ENCODE measurements at regions not wholly inside any gene's neighbourhood (a gene's known extent, or its start where the extent isn't known, plus 50 kb on each side); places are given as distances from the start of the nearest gene placed in this dataset.

- DNase-seq (ENCODE audit: low read depth, low spot score), result no peak
These were observed 268.4 kb downstream of the PRDM2 start for GRCh38 chr1:13968361-13968760.

- no peak for DNase-seq (ENCODE audit: low read depth, low spot score)
These were observed 270.8 kb downstream of the PRDM2 start for GRCh38 chr1:13970631-13971247.

DNA sequence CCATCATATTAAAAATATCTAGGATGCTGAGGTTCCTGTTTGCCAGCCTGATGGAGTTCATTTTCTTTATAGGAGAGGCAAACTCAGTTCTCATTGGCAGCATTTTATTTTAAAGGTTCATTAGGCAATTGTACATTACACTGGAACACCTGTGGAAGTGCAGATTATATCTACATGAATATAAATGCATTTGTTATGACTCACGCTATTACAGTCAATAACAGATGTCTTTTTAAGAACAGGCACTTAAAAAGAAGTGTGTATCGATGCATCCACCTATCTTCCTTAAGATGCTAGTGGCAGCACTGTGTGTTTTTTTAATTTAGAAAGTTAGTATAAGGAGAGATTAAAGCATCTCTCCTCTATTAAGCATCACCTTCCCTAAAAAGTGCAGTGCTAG lies 276.5 kb downstream of the PRDM2 start:
- DNase-seq (ENCODE audit: low read depth, low spot score), result no peak

DNA sequence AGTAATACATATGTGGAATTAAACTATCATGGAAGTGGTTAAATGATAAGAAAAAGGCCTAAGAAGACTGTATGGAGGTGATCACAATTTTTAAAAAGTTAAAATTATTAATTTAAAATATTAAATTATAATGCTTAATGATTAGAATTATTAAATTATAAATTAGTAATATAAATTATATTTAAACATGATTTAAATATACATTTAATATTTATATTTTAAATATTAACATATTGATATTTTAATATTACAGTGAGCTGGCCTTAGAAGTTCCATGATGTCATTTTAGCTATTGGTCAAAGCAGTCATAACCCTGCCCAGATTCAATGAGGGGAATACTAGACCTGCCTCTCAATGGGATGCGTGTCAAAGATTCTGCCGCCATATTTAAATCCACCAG lies 281.2 kb downstream of the PRDM2 start:
- DNase-seq (ENCODE audit: low read depth, low spot score), result no peak

DNA sequence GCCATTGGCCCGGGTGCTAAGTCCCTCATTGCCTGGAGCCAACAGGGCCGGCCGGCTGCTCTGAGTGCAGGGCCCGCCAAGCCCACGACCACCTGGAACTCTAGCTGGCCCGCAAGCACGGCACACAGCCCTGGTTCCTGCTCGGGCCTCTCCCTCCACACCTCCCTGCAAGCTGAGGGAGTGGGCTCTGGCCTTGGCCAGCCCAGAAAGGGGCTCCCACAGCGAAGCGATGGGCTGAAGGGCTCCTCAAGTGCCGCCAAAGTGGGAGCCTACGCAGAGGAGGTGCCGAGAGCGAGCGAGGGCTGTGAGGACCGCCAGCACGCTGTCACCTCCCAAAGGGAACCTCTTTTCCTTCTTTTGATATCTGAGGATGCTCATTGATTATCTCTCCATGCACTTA lies 283.4 kb downstream of the PRDM2 start:
- no peak for DNase-seq (ENCODE audit: low read depth, low spot score)

DNA sequence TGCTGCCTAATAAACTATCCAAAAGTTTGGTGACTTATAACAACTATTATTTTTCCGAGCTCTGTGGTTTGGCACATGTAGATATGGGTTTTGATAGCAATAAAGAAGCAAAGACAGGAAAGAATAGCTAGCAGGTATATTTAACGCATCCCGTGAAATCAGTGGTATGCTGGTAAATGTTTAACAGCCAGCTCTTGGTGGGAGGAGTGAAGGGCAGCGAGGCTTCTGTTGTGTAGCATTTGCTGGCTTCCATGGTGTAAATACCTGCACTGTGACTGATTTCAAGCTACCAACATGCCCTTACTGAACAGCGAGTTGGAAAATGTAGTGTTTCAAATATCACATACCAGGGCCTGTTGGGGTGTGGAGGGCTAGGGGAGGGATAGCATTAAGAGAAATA lies 291.0 kb downstream of the PRDM2 start:
- no peak for DNase-seq (ENCODE audit: low read depth, low spot score)

DNA sequence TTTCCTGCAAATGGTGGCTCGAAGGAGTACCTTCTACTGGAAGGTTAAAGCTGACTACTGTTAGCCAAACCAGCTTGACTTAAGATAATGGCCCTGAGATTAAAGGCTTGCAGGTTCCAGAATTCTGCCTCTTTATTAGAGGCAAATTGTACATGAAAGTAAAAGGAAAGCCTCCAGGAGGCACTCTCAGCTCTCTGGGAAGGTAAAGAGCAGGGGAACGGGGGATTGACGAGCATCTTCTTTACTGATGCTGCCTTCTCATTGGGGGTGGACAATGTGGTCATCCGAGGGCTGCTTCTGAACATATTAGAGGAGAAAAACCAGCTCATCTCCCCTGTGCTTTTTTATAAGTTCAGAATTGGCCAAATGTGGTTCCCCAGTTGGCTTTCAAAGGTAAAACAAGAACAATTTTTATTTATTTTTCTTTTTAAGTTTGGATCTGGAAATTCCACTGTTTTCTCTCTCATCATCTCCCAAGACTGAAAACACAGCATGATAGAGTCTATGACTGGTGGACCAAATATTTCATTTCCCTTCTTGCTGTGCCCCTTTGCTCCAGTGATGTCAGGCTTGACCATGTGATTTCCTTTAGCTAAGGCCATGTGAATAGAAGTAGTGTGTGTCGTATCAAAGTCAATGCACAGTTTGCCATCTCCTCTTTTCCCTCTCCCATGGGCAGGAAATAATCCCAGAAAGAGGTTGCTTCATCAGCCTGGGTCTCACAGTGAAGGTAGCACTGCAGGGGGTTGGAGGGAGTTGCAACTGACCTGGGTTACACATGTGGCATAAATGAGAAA lies 292.7 kb downstream of the PRDM2 start:
- DNase-seq (ENCODE audit: low read depth, low spot score), result no peak

DNA sequence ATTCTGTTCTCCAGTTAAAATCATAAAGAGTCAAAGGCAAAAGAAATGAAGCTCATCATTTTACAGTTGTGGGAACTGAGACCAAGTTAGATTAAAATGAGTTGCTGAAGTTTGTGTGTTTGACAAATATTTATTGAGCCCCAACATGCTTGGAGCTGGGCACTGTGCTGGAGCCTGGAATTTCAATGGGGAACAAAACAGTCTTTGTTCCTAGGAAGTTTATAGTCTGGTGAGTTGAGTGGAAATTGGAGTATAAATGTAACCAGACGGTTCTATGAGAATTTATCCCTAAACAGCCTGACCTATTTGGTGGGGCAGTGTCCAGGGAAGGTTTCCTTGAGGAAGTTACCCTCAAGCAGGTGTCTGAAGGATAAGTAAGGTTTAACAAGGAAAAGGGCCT lies 294.4 kb downstream of the PRDM2 start:
- no peak for DNase-seq (ENCODE audit: low read depth, low spot score)

GRCh38 chr1:13996334-13996733 lies 296.3 kb downstream of the PRDM2 start:
- DNase-seq (ENCODE audit: low read depth, low spot score), result no peak

DNA sequence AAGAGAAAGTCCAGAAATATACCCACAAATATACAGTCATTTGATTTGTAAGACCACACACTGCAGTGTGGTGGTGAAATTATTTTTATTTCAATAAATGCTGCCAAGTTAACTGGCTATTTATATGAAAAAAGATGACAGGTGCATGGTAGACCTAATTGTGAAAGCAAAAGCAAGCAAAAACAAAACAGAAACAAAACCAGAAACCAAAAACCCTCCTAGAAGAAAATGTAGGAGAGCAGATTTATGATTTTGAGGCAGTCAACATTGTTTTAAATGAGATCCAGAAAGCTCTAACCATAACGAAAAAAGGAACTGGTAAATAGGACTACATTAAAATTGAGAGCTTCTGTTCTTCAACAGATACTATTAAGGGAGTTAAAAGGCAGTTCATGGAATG lies 303.6 kb downstream of the PRDM2 start:
- DNase-seq (ENCODE audit: low read depth, low spot score), result no peak

DNA sequence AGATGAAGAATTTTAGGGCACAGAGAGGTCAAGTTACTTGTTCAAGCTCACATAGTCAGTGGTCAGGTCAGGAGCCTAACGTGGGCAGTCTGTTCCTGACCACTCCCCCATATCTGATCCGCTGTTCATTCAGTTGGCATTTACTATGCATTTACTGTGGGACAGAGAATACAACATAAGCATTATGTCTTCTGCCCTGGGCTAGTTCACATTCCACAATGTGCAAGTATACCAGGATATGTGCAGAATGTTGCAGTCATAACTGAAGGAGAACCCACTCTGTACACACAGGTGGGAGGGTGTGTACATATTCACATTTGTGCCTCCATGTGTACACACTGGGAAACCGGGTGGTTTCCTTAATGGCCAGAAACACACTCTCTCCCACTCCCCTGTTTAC lies 309.6 kb downstream of the PRDM2 start:
- DNase-seq (ENCODE audit: low read depth, low spot score), result no peak

DNA sequence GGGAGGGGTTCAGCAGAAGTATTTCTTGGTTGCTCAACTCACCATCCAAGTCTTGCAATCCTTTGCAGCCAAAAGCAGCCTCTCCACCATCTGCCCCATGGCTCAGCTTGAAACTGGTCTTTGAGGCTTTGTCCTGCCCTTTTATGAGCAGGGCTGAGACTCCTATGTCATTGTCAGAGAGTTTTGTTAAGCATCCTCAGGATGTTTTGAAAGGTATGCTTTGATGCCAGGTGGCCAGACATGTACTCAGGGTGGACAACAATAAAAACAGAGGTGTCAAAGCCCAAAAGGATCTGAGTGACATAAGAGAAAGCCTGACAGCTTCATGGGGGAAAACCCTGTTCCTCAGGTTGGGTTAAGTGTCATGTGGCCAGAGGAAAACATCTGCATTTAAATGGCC lies 310.5 kb downstream of the PRDM2 start:
- no peak for DNase-seq (ENCODE audit: low read depth, low spot score)

DNA sequence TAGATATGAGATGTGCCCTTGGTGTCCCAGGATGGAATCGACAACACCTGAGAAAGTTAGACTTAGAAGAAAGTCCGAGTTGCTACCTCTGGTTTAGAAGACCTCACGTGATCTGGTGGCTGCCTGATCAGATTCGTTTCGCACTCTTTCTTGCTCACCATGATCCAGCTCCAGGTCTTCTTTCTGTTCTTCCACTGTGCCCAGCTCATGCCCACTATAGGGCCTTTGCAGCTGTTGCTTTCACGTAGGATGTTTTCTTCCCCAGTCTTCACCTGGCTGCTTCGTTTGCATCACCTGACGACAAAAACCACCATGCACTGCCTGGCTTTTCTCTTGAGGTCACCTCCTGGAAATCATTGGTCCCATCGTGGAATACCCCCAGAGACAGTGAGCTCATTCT lies 311.1 kb downstream of the PRDM2 start:
- DNase-seq (ENCODE audit: low read depth, low spot score), result no peak

GRCh38 chr1:14011888-14012287 lies 311.9 kb downstream of the PRDM2 start:
- no peak for DNase-seq (ENCODE audit: low read depth, low spot score)

DNA sequence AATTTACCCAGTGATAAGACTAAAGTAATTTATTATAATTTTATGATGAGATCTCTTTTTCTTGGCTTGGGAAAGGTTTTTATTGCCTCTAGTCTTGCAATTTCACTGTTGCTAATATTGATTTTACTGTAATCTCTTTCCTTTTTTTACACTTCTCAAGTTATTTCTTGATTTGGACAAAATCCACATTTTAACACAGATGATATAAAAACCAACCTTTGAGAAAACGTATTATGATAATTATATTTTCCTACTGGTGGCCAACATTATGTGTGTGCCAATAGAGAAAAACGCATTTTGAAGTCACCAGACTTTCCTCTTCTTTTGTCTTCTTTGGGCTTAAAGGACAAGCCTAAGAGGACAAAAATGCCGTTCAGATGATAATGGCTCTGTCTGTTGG lies 314.9 kb downstream of the PRDM2 start:
- DNase-seq (ENCODE audit: low read depth, low spot score), result no peak

DNA sequence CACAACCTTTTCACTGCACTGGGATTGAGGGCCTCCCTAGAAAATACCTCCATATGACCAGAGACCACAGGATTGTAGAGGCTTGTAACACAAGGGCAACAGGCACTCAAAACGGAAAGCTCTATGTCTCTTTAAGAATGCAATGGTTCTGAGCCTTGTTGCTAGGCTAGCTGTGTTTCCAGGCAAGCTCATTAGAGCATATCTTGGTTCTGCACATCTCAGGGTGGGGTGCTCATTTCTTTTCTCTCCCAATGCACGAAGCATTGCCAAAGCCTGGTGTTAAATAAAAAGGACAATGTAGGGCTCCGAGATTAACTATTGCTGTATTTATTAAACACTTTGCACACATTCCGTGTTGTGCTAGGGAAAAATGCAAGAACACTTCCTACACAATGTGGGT lies 315.9 kb downstream of the PRDM2 start:
- no peak for DNase-seq (ENCODE audit: low read depth, low spot score)

DNA sequence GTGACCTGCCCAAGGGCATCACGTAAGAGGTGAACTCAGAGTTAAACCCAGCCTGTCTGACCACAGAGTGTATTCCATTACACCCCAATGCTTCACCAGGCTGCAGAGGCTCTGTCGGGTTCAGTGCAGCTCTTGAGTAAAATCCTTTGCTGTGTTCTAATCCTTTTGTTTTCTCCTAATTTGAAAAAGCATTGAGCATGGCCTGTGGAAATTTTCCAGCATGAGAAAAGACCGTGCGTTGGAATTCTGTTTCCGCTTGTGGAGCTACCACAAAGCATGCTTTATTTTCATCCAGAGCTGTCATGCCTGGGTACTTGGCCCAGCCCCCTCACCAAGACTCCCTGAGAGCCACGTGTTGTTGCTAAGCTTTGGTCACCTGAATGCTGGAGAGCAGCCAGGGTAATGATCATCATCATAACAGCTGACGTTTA lies 317.6 kb downstream of the PRDM2 start:
- no peak for DNase-seq (ENCODE audit: low read depth, low spot score)

DNA sequence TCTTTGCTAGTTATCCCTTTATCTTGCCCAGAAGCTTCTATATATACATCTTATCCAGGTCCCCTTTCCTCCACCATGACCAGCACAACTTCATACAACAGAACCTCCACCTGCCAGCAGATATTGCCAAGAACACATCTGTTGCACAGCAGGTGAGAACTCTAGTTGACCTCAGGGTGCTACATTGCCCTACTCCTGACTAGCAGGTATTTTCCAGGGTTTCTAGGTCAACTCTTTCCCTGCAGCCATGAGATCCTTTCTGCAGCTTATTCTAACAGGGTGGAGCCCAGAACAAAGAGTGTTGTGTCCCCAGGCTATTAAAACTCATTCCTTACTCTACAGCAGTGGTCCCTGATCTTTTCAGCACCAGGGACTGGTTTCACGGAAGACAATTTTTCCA lies 319.5 kb downstream of the PRDM2 start:
- no peak for DNase-seq (ENCODE audit: low read depth, low spot score)

- no peak for DNase-seq (ENCODE audit: low read depth, low spot score)
These were observed 320.0 kb downstream of the PRDM2 start for GRCh38 chr1:14020006-14020405.

DNA sequence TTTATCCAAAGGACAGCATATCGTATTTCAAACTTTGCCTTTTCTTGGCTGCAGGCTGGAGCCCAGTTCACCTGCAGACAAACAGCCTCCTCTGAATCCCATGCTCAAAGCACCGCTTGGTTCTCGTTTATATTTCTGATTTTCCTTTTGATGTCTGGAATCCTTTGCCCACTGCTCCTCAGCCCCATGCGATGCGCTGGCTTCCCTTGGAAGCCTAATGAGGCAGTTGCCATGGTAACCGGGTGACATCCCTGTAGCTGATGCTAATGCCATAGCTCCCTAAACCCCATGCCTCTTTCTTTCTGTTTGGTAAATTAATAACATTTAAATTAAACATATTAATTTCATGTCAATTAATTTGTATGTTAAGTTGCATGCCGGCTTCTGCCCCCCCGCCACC lies 327.1 kb downstream of the PRDM2 start:
- no peak for DNase-seq (ENCODE audit: low read depth, low spot score)

DNA sequence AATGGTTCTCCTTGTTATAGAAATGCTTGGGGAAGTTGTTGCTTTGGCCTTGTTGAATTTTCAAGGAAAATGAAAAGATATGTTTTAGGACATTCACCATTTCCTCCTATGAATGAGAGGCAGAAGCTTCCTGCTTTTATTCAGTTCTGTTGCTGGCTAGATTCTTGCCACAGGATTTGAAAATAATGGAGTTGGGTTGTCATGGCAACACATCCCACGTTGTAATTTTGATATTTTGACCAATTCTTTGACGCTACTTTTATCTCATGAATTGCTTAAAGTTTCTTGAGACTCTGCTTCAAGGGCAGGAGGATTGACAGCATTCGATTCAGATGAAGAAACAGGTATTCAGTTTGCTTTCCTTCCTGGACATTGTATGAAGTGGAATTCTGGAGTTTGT lies 331.5 kb downstream of the PRDM2 start:
- no peak for DNase-seq (ENCODE audit: low read depth, low spot score)

DNA sequence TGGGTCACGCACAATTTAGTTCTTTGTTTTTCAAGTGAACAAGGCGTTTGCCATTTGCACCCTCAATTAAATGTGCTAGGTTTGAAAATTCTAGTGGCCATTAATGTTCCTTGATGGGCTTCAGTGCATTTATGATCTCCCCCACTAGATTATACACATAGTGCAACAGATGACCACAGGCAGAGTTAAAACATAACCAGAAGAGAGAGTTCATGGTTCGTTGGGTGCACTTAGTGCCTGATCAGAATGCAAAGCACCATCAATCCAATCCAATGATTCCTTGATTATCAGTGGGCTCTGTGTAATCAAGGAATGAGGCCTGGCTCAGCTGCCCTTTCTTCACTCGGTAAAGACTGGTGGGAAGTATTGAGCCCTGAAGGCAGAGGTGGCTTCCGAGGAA lies 334.5 kb downstream of the PRDM2 start:
- no peak for DNase-seq (ENCODE audit: low read depth, low spot score)

GRCh38 chr1:14037101-14037847 lies 337.3 kb downstream of the PRDM2 start:
- DNase-seq (ENCODE audit: low read depth, low spot score), result no peak
